GM23338 (cell line): ENCODE measurements at regions not wholly inside any gene's neighbourhood (a gene's known extent, or its start where the extent isn't known, plus 50 kb on each side); places are given as distances from the start of the nearest gene placed in this dataset.

ENCODE experiments used
- ATAC-seq: fragments of 200-7000 bp; cut with Tn5 transposase; 3 replicates; pipeline ENCODE4 v1.9.1; 2020
- DNase-seq: peaks from one replicate; pipeline ENCODE4 v3.0.0-alpha.2; 2015; ENCODE audit warnings: low spot score
- H2AFZ ChIP-seq: fragments of 200-600 bp; sonication (generic); 2 replicates; pipeline ENCODE4 v1.8.0; 2016; ENCODE audit warnings: antibody characterized with exemption, mild to moderate bottlenecking, moderate library complexity
- H3F3A ChIP-seq: fragments of 200-600 bp; sonication (generic); replicated peaks from 2 replicates; pipeline ENCODE4 v1.8.0; 2017; ENCODE audit warnings: antibody characterized with exemption, mixed run types, low read depth
- H3K27ac ChIP-seq: fragments of 200-600 bp; sonication (generic); 2 replicates; pipeline ENCODE4 v1.6.1; 2016; ENCODE audit warnings: low read depth
- H3K27me3 ChIP-seq: fragments of 200-600 bp; sonication (generic); 2 replicates; pipeline ENCODE4 v1.8.0; 2016; ENCODE audit warnings: mild to moderate bottlenecking, mixed run types, moderate library complexity; ENCODE audit not compliant: insufficient read depth
- H3K36me3 ChIP-seq: fragments of 200-600 bp; sonication (generic); 2 replicates; pipeline ENCODE4 v1.8.0; 2016; ENCODE audit warnings: mild to moderate bottlenecking; ENCODE audit not compliant: insufficient read depth
- H3K4me1 ChIP-seq: fragments of 200-600 bp; sonication (generic); 2 replicates; pipeline ENCODE4 v1.8.0; 2016; ENCODE audit warnings: mild to moderate bottlenecking, moderate library complexity; ENCODE audit not compliant: insufficient read depth
- H3K4me2 ChIP-seq: fragments of 200-600 bp; sonication (generic); 2 replicates; pipeline ENCODE4 v1.7.1; 2017; ENCODE audit warnings: mixed run types
- H3K4me3 ChIP-seq: fragments of 200-600 bp; sonication (generic); 2 replicates; pipeline ENCODE4 v1.6.1; 2016; ENCODE audit warnings: mixed run types
- H3K79me2 ChIP-seq: fragments of 200-600 bp; sonication (generic); replicated peaks from 2 replicates; pipeline ENCODE4 v1.8.0; 2017; ENCODE audit warnings: mild to moderate bottlenecking; ENCODE audit not compliant: insufficient read depth
- H3K9me2 ChIP-seq: fragments of 200-600 bp; sonication (generic); 2 replicates; pipeline ENCODE4 v1.8.0; 2017; ENCODE audit not compliant: insufficient read depth
- H4K20me1 ChIP-seq: fragments of 200-600 bp; sonication (generic); replicated peaks from 2 replicates; pipeline ENCODE4 v1.8.0; 2017; ENCODE audit warnings: mild to moderate bottlenecking; ENCODE audit not compliant: insufficient read depth
- H3K27ac Mint-ChIP-seq: 2 replicates; pipeline ENCODE4 v1.8.0; 2020; ENCODE audit warnings: inconsistent platforms, mild to moderate bottlenecking, moderate library complexity, mixed read lengths
- H3K27me3 Mint-ChIP-seq: 3 replicates; pipeline ENCODE4 v1.8.0; 2022; ENCODE audit warnings: low read depth, mild to moderate bottlenecking, moderate library complexity, mixed read lengths, inconsistent platforms; ENCODE audit not compliant: insufficient read depth, poor library complexity
- H3K36me3 Mint-ChIP-seq: 3 replicates; pipeline ENCODE4 v1.8.0; 2021; ENCODE audit warnings: low read depth, mild to moderate bottlenecking, inconsistent platforms, moderate library complexity, mixed read lengths
- H3K4me1 Mint-ChIP-seq: 3 replicates; pipeline ENCODE4 v1.8.0; 2020; ENCODE audit warnings: mild to moderate bottlenecking, inconsistent platforms, mixed read lengths
- H3K4me3 Mint-ChIP-seq: 3 replicates; pipeline ENCODE4 v1.8.0; 2021; ENCODE audit warnings: moderate library complexity, mild to moderate bottlenecking, inconsistent platforms, mixed read lengths
- H3K9me3 Mint-ChIP-seq: 3 replicates; pipeline ENCODE4 v1.8.0; 2020; ENCODE audit warnings: moderate library complexity, mild to moderate bottlenecking, inconsistent platforms, mixed read lengths
- CREB1 ChIP-seq: fragments of 250-450 bp; sonication (Bioruptor Pico); IDR thresholded peaks from 2 replicates; pipeline ENCODE4 v1.5.0; 2020; ENCODE audit warnings: low read depth, mild to moderate bottlenecking, moderate library complexity
- EZH2 ChIP-seq: fragments of 200-600 bp; sonication (generic); IDR thresholded peaks from one replicate; pipeline ENCODE4 v1.8.0; 2017; ENCODE audit warnings: antibody characterized with exemption, mild to moderate bottlenecking, low read depth; ENCODE audit not compliant: unreplicated experiment
- JUNB ChIP-seq: IDR thresholded peaks from one replicate; pipeline ENCODE4 v1.6.1; 2016; ENCODE audit warnings: antibody characterized with exemption; ENCODE audit not compliant: unreplicated experiment
- NANOG ChIP-seq: IDR thresholded peaks from 2 replicates; pipeline ENCODE4 v1.6.1; 2016; ENCODE audit warnings: antibody characterized with exemption, borderline replicate concordance
- POLR2AphosphoS5 ChIP-seq: IDR thresholded peaks from 2 replicates; pipeline ENCODE4 v1.6.1; 2016; ENCODE audit warnings: antibody characterized with exemption, low read depth
- STAT1 ChIP-seq: IDR thresholded peaks from one replicate; pipeline ENCODE4 v1.6.1; 2016; ENCODE audit warnings: antibody characterized with exemption; ENCODE audit not compliant: unreplicated experiment
- ZNF114 ChIP-seq: fragments of 250-450 bp; sonication (Bioruptor Pico); IDR thresholded peaks from 2 replicates; pipeline ENCODE4 v1.5.0; 2020; ENCODE audit warnings: mild to moderate bottlenecking, moderate library complexity
- ZNF331 ChIP-seq: fragments of 250-450 bp; sonication (Bioruptor Pico); IDR thresholded peaks from 2 replicates; pipeline ENCODE4 v1.5.0; 2020; ENCODE audit warnings: low read depth, mild to moderate bottlenecking, moderate library complexity
- TF ChIP-seq, protein P1 (sequence below): fragments of 250-450 bp; sonication (Bioruptor Pico); IDR thresholded peaks from 2 replicates; pipeline ENCODE4 v1.5.0; 2020; ENCODE audit warnings: mild to moderate bottlenecking, moderate library complexity
- TF ChIP-seq, protein P2 (sequence below): IDR thresholded peaks from 2 replicates; pipeline ENCODE4 v1.6.1; 2016; ENCODE audit warnings: antibody characterized with exemption
- TF ChIP-seq, protein P3 (sequence below): IDR thresholded peaks from one replicate; pipeline ENCODE4 v1.6.1; 2018; ENCODE audit warnings: antibody characterized with exemption; ENCODE audit not compliant: unreplicated experiment
- TF ChIP-seq, protein P4 (sequence below), 2 experiments: fragments of 200-600 bp in 1 of 2; sonication (generic) in 1 of 2; conservative IDR thresholded peaks; 2 replicates each; pipeline versions ENCODE4 v1.5.1 to v1.6.1; 2016 to 2017; ENCODE audit warnings: antibody characterized with exemption in 2 of 2, low read depth in 2 of 2, mild to moderate bottlenecking in 2 of 2, moderate library complexity in 1 of 2

DNA sequence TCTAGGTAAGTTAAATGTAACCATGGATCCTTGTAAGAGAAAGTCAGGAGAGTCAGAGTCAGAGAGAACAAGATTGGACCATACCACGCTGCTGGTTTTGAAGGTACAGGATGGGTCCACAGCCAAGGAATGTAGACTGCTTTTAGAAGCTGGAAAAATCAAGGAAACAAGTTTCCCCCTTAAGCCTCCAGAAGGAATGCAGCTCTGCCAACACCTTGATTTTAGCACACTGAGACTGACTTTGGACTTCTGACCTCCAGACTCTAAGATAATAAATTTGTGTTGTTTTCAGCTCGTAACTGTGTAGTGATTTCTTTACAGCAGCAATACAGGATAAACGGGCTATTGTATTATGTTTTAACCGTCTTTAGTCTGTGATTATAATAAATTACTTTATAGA, 108.0 kb upstream of the USP38 start (continued):
- TF ChIP-seq, protein P1, sequence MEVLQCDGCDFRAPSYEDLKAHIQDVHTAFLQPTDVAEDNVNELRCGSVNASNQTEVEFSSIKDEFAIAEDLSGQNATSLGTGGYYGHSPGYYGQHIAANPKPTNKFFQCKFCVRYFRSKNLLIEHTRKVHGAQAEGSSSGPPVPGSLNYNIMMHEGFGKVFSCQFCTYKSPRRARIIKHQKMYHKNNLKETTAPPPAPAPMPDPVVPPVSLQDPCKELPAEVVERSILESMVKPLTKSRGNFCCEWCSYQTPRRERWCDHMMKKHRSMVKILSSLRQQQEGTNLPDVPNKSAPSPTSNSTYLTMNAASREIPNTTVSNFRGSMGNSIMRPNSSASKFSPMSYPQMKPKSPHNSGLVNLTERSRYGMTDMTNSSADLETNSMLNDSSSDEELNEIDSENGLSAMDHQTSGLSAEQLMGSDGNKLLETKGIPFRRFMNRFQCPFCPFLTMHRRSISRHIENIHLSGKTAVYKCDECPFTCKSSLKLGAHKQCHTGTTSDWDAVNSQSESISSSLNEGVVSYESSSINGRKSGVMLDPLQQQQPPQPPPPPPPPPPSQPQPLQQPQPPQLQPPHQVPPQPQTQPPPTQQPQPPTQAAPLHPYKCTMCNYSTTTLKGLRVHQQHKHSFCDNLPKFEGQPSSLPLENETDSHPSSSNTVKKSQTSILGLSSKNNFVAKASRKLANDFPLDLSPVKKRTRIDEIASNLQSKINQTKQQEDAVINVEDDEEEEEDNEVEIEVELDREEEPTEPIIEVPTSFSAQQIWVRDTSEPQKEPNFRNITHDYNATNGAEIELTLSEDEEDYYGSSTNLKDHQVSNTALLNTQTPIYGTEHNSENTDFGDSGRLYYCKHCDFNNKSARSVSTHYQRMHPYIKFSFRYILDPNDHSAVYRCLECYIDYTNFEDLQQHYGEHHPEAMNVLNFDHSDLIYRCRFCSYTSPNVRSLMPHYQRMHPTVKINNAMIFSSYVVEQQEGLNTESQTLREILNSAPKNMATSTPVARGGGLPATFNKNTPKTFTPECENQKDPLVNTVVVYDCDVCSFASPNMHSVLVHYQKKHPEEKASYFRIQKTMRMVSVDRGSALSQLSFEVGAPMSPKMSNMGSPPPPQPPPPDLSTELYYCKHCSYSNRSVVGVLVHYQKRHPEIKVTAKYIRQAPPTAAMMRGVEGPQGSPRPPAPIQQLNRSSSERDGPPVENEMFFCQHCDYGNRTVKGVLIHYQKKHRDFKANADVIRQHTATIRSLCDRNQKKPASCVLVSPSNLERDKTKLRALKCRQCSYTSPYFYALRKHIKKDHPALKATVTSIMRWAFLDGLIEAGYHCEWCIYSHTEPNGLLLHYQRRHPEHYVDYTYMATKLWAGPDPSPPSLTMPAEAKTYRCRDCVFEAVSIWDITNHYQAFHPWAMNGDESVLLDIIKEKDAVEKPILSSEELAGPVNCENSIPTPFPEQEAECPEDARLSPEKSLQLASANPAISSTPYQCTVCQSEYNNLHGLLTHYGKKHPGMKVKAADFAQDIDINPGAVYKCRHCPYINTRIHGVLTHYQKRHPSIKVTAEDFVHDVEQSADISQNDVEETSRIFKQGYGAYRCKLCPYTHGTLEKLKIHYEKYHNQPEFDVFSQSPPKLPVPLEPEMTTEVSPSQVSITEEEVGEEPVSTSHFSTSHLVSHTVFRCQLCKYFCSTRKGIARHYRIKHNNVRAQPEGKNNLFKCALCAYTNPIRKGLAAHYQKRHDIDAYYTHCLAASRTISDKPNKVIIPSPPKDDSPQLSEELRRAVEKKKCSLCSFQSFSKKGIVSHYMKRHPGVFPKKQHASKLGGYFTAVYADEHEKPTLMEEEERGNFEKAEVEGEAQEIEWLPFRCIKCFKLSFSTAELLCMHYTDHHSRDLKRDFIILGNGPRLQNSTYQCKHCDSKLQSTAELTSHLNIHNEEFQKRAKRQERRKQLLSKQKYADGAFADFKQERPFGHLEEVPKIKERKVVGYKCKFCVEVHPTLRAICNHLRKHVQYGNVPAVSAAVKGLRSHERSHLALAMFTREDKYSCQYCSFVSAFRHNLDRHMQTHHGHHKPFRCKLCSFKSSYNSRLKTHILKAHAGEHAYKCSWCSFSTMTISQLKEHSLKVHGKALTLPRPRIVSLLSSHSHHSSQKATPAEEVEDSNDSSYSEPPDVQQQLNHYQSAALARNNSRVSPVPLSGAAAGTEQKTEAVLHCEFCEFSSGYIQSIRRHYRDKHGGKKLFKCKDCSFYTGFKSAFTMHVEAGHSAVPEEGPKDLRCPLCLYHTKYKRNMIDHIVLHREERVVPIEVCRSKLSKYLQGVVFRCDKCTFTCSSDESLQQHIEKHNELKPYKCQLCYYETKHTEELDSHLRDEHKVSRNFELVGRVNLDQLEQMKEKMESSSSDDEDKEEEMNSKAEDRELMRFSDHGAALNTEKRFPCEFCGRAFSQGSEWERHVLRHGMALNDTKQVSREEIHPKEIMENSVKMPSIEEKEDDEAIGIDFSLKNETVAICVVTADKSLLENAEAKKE (CRISPR knock-in tag), result no peak
- TF ChIP-seq, protein P2, sequence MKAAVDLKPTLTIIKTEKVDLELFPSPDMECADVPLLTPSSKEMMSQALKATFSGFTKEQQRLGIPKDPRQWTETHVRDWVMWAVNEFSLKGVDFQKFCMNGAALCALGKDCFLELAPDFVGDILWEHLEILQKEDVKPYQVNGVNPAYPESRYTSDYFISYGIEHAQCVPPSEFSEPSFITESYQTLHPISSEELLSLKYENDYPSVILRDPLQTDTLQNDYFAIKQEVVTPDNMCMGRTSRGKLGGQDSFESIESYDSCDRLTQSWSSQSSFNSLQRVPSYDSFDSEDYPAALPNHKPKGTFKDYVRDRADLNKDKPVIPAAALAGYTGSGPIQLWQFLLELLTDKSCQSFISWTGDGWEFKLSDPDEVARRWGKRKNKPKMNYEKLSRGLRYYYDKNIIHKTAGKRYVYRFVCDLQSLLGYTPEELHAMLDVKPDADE, result no peak
- TF ChIP-seq POLR2AphosphoS5, result no peak

DNA sequence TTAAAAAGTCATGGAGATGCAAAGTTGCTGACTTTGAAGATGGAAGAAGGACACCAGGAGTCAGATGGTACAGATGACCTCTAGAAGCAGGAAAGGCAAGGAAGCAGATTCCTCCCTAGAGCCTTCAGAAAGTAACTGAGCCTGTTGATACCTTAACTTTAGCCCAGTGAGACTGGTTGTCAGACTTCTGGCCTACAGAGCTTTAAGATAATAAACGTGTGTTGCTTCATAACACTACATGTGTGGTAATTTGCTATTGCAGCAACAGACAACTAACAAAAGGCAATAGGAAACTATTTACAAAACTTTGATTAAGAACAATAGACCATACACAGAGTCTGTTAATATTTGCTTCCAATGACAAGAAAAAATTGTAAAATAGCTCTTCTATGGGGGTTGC, 102.0 kb upstream of the USP38 start:
- Mint-ChIP-seq H3K4me3 (no peak overlapping the region), H3K9me3 (no peaks in the 10 kb centered on the region), H3K4me1 (no peaks in the 10 kb centered on the region), H3K27ac (no peak overlapping the region), H3K27me3 (no peaks in the 10 kb centered on the region), H3K36me3 (no peaks in the 10 kb centered on the region)
- Histone ChIP-seq H3K9me2 (no peaks in the 10 kb centered on the region), H3F3A (no peaks in the 10 kb centered on the region), H3K79me2 (no peaks in the 10 kb centered on the region), H3K4me2 (no peak overlapping the region), H3K36me3 (no peaks in the 10 kb centered on the region), H3K4me3 (no peak overlapping the region), H3K4me1 (no peaks in the 10 kb centered on the region), H3K27me3 (no peaks in the 10 kb centered on the region), H4K20me1 (no peaks in the 10 kb centered on the region), H2AFZ (no peak overlapping the region), H3K27ac (no peak overlapping the region)
- no peak for ATAC-seq
- DNase-seq, result no peak
- TF ChIP-seq, protein P3, sequence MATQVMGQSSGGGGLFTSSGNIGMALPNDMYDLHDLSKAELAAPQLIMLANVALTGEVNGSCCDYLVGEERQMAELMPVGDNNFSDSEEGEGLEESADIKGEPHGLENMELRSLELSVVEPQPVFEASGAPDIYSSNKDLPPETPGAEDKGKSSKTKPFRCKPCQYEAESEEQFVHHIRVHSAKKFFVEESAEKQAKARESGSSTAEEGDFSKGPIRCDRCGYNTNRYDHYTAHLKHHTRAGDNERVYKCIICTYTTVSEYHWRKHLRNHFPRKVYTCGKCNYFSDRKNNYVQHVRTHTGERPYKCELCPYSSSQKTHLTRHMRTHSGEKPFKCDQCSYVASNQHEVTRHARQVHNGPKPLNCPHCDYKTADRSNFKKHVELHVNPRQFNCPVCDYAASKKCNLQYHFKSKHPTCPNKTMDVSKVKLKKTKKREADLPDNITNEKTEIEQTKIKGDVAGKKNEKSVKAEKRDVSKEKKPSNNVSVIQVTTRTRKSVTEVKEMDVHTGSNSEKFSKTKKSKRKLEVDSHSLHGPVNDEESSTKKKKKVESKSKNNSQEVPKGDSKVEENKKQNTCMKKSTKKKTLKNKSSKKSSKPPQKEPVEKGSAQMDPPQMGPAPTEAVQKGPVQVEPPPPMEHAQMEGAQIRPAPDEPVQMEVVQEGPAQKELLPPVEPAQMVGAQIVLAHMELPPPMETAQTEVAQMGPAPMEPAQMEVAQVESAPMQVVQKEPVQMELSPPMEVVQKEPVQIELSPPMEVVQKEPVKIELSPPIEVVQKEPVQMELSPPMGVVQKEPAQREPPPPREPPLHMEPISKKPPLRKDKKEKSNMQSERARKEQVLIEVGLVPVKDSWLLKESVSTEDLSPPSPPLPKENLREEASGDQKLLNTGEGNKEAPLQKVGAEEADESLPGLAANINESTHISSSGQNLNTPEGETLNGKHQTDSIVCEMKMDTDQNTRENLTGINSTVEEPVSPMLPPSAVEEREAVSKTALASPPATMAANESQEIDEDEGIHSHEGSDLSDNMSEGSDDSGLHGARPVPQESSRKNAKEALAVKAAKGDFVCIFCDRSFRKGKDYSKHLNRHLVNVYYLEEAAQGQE, result no peak
- no peak for TF ChIP-seq CREB1 (CRISPR knock-in tag)
- no peak for TF ChIP-seq ZNF331
- TF ChIP-seq, protein P2, result no peak
- TF ChIP-seq JUNB, result no peak
- no peak for TF ChIP-seq EZH2
- TF ChIP-seq NANOG, result no peak
- no peak for TF ChIP-seq STAT1
- no peak for TF ChIP-seq ZNF114 (CRISPR knock-in tag)
- TF ChIP-seq, protein P4, sequence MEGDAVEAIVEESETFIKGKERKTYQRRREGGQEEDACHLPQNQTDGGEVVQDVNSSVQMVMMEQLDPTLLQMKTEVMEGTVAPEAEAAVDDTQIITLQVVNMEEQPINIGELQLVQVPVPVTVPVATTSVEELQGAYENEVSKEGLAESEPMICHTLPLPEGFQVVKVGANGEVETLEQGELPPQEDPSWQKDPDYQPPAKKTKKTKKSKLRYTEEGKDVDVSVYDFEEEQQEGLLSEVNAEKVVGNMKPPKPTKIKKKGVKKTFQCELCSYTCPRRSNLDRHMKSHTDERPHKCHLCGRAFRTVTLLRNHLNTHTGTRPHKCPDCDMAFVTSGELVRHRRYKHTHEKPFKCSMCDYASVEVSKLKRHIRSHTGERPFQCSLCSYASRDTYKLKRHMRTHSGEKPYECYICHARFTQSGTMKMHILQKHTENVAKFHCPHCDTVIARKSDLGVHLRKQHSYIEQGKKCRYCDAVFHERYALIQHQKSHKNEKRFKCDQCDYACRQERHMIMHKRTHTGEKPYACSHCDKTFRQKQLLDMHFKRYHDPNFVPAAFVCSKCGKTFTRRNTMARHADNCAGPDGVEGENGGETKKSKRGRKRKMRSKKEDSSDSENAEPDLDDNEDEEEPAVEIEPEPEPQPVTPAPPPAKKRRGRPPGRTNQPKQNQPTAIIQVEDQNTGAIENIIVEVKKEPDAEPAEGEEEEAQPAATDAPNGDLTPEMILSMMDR (conservative IDR thresholded peaks at IDR 0.05; ENCODE audit: low read depth in 2 of 2), result no peak
